NOMO-1 (cell line): ENCODE measurements at regions not wholly inside any gene's neighbourhood (a gene's known extent, or its start where the extent isn't known, plus 50 kb on each side); places are given as distances from the start of the nearest gene placed in this dataset.
"Not testable (repeated sequence)": the region's sequence is repeated elsewhere in the genome, so short reads cannot be mapped to it uniquely, and the experiment has no call there.

Source experiments
- DNase-seq, 2 experiments: peaks; one replicate each; lab custom pipeline; 2025; ENCODE audit not compliant: unreplicated experiment in 2 of 2; lab: John Stamatoyannopoulos, UW

- DNase-seq, result no peak
Measured at GRCh38 chr2:150271952-150272802, 215.3 kb downstream of the RND3 start.

- no peak for DNase-seq
Measured at GRCh38 chr2:150267651-150268415, 219.6 kb downstream of the RND3 start.

GRCh38 chr2:150266931-150267330 lies 220.5 kb downstream of the RND3 start:
- no peak for DNase-seq

DNA sequence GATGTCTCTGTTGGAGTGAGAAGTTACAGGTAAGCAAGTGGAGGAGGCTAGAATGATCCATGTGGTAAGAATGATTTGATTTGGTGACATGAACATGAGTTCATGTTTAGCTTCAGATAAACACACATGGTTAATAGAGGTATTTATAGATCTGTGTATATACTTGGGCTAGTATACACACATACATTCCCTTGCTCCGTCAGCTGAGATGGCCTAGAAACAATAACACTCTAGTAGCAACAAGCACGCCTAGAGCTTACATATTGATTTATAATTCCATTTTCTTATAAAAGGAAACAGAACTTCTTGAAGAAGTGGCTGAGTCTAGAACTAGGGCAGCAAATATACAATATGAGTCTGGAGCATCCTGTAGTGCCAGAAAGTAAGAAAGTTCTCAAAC lies 223.0 kb downstream of the RND3 start:
- DNase-seq, result no peak

GRCh38 chr2:150261691-150262090 lies 225.8 kb downstream of the RND3 start:
- DNase-seq, result no peak

GRCh38 chr2:150260636-150261035 lies 226.8 kb downstream of the RND3 start:
- DNase-seq, result no peak

GRCh38 chr2:150259746-150260145 lies 227.7 kb downstream of the RND3 start:
- DNase-seq, result no peak

DNA sequence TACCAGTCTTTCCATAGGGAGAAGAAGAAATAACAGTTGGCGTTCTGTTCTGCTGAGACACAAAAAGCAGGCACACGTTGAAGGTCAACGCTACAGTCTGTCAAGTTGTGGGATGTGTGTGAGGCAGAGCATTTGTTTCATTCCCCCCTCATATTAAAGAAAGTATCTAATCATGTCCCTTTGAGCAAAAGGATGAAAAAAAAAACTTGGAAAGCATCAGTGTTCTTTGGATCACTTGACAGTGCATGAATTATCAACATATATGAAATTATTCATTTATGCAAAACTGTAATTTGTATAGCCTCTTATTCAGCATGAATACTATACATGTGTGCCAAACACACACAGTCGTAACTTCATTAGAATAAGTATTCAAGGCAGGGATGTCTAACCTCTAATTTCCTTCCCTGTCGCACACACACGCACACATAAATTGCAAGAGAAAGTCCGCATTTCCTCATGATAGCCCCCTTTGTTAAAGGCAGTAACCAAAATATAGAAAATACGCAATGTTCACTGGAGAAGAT lies 228.6 kb downstream of the RND3 start:
- no peak for DNase-seq

DNA sequence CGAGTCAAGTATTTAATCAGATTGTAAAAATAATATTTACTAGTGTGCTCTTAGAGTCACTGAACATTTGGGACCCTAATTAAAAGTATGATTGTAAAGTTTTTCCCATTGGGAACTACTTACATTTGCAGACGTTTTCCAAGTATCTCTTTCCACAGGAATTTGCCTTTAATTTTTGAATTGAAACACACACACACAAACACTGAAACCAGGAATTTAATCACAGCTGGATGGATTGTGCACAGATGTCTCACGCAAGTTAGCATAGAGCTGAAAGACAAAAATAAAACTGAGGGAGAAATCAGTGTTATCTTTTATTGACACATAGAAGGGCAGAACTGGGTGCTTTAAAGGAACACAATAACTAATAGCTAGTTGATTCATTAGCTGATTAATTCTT lies 230.7 kb downstream of the RND3 start:
- no peak for DNase-seq

DNA sequence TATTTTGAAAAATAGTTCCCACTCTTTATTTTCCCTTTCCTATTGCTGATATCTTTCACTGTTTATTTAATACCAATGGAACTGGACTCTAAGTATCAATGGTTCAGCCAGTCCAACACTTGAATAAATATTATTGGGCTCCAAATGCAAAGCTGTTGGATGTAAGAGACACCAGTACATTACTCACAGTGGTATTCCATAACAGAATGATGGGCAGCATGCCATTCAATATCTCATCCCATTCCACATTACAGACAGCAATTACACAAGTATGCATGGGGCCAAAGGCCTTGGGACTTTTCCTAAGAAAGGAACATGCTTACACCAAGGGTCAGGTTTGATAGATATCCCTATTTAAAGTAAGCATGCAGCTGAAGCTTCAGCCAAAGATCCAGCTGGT lies 231.9 kb downstream of the RND3 start:
- no peak for DNase-seq

GRCh38 chr2:150249735-150250134 lies 237.7 kb downstream of the RND3 start:
- DNase-seq, result not testable (repeated sequence)

GRCh38 chr2:150247481-150247880 lies 240.0 kb downstream of the RND3 start:
- no peak for DNase-seq

DNA sequence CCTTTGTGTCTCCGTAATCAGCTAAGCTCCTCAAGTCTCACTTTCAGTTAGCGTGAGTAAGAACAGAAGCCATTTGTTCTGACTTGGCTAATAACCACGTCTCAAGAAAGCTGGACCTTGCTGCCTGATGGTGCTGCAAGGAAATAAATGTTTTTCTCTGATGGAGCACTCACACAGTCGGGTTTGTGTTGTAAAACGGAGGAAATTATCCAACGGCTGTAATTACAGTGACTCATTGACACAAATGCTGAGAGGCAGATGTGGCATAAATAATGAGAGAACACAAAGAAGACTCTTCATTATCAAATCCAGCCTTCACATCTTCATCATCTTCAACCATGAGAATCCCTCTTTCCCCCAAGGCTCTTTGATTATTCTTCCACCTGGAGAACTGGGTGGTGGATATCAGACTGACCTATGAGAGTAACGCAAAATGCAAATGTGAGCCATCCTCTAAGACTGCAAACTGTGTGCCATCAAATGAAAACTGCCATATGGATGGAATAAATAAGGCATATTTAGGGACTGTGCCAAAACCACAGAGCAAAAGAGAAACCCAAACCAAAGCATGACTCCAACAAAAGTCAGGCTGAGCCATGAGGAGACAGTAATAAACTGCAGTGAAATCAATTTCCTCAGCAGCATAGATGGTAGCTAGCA lies 252.6 kb downstream of the RND3 start:
- DNase-seq, result no peak

DNA sequence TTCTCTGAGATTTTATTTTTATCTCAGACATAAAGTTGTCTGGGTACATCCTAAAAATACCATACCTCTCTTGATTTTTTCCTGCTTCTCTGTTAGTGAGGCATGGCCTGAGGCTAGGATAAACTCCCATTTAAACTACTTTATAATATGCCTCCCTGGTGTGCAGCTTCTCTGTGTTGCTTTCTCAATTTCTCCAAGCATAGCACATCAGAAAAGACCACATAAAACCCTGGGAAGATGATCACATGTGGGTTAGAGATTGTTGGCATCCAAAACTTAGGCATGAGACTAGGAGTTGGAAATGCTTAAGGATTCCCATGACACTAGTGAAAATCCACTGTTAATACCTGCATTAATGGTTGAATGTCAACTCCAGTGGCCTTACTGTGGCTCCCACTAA lies 254.6 kb downstream of the RND3 start:
- DNase-seq, result no peak

DNA sequence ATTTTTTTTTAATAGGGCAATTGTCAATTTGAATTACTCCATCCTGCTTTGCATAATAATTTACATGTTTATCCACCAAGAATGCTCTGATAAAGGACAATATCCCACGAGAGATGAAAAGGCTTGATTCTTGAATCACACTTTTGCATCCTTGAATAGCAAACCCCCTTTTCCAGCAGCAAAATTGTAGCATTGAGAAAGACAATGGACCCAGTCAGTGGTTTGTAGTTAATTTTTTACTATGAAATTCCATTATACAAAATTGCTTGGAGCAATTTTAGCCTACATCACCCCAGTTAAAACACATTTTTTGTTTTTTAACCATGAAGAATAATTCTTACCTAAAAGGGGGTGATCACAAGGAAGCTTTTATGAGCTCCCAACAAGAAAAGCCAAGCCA lies 255.1 kb downstream of the RND3 start:
- no peak for DNase-seq

- no peak for DNase-seq
Measured at GRCh38 chr2:150230616-150231015, 256.9 kb downstream of the RND3 start.

- DNase-seq, result no peak
Measured at GRCh38 chr2:150230004-150230403, 257.5 kb downstream of the RND3 start.

GRCh38 chr2:150228936-150229335 lies 258.5 kb downstream of the RND3 start:
- no peak for DNase-seq

DNA sequence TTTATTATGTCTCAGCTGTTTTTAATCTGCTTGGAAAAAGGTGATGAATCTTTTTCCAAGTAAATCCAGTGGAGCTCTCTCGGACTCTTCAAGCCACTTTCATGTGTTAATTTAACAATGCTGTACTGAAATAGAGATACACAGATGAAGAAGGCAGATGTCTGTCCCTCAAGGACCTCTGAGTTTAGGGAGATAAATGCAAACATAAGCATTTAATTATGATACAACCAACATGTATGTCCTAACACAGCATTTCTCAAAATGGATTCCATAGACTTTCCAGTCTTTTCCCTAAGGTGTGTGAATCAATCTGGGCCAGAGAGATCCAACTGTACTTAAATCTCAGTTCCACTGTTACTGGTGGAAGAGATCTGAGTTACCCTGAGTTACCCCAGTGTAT lies 262.4 kb downstream of the RND3 start:
- no peak for DNase-seq

DNA sequence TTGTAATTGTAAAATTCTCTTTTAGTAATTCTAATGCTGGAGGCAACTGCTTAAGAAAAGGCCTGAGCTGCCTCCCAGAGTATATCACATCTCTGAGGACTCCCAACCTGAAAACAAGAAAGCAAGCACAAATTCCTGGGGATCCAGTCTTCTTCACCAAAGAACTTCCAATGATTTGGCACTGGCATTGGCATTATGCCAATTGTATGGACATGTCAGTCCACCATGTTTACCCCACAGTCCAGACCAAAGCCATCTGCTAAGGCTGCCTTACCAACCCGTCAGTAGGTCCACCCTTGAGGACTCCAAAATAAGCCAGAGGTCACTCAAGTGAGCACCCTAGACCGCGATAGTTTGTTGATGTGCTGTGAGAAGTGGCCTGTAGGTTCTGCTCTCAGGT lies 263.1 kb downstream of the RND3 start:
- no peak for DNase-seq

- no peak for DNase-seq
Measured at GRCh38 chr2:150222942-150223341, 264.5 kb downstream of the RND3 start.
